ENCODE measurements at regions not wholly inside any gene's neighbourhood (a gene's known extent, or its start where the extent isn't known, plus 50 kb on each side); places are given as distances from the start of the nearest gene placed in this dataset.

DNA sequence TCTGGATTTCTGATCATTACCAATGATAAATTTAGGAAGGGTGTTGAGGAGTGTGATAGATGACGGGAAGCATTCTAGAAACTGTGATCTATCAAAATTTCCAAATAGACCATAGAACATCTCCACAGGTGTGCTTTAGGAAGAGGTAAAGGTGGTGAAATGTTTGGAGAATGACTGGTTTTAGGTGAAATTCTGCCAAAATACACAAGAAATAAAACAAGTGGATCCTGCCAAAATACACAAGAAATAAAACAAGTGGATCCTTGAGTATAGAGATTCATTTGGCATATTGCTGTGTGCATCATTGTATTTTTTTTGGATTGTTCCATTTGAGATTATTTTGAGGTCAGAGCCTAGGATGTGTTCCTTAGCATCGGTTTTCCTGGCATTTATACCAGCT, 88.3 kb upstream of the CTNND2 start:
- Histone ChIP-seq H2AFZ (no peak overlapping the region), H3K9me3 (ENCODE audit: low read depth) (no peaks in the 10 kb centered on the region), H4K20me1 (ENCODE audit: insufficient read depth, poor library complexity, severe bottlenecking) (no peaks in the 10 kb centered on the region), H3K36me3 (replicated peaks; ENCODE audit: insufficient read depth, low read depth) (no peaks in the 10 kb centered on the region), H3K27ac (no peak overlapping the region), H3K4me3 (no peak overlapping the region), H3K4me2 (no peak overlapping the region), H3K9me2 (replicated peaks; ENCODE audit: insufficient read depth) (no peaks in the 10 kb centered on the region), H3K27me3 (no peaks in the 10 kb centered on the region), H3K79me2 (no peaks in the 10 kb centered on the region), H3K4me1 (ENCODE audit: insufficient read depth) (no peaks in the 10 kb centered on the region)
- no peak for TF ChIP-seq EZH2 (IDR thresholded peaks at IDR 0.05; ENCODE audit: borderline replicate concordance)
- TF ChIP-seq EZH2phosphoT487 (IDR thresholded peaks at IDR 0.05; ENCODE audit: low read depth, severe bottlenecking, unreplicated experiment) = no peak
- TF ChIP-seq, protein P1, sequence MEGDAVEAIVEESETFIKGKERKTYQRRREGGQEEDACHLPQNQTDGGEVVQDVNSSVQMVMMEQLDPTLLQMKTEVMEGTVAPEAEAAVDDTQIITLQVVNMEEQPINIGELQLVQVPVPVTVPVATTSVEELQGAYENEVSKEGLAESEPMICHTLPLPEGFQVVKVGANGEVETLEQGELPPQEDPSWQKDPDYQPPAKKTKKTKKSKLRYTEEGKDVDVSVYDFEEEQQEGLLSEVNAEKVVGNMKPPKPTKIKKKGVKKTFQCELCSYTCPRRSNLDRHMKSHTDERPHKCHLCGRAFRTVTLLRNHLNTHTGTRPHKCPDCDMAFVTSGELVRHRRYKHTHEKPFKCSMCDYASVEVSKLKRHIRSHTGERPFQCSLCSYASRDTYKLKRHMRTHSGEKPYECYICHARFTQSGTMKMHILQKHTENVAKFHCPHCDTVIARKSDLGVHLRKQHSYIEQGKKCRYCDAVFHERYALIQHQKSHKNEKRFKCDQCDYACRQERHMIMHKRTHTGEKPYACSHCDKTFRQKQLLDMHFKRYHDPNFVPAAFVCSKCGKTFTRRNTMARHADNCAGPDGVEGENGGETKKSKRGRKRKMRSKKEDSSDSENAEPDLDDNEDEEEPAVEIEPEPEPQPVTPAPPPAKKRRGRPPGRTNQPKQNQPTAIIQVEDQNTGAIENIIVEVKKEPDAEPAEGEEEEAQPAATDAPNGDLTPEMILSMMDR (IDR thresholded peaks at IDR 0.05; ENCODE audit: poor library complexity) = no peak
- 89% methylated on average over 2 of the region's 2 CpGs for WGBS (ENCODE audit: low lambda C conversion rate, missing lambda C conversion rate)
- no peak for DNase-seq (ENCODE audit: low spot score)

DNA sequence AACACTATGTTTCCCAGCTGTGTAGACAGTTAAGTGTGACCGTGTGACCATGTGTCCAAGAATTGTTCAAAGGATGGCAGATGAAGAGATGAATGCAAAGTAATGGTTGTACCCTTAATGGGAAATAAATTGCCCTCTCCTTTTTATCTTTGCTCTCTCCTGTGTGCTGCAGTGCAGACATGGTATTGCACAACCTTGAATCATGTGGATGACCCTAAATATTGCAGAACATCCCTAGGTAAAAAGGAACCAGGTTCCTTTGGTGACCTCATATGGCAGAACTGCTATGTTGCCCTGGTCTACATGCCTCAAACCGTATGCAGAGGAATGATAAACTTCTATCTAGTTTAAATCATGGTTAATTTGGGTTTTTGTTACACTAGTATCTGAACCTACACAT, 81.7 kb upstream of the CTNND2 start:
- TF ChIP-seq EZH2phosphoT487 (IDR thresholded peaks at IDR 0.05; ENCODE audit: low read depth, severe bottlenecking, unreplicated experiment) (no peak), EZH2 (IDR thresholded peaks at IDR 0.05; ENCODE audit: borderline replicate concordance) (no peak)
- TF ChIP-seq, protein P1 (IDR thresholded peaks at IDR 0.05; ENCODE audit: poor library complexity) = no peak
- 87% methylated on average over 2 of the region's 2 CpGs for whole genome bisulfite sequencing (ENCODE audit: low lambda C conversion rate, missing lambda C conversion rate)
- Histone ChIP-seq H3K4me1 (ENCODE audit: insufficient read depth) (no peaks in the 10 kb centered on the region), H3K4me2 (no peak overlapping the region), H2AFZ (no peak overlapping the region), H3K9me3 (ENCODE audit: low read depth) (no peaks in the 10 kb centered on the region), H3K27ac (no peak overlapping the region), H3K9me2 (replicated peaks; ENCODE audit: insufficient read depth) (no peaks in the 10 kb centered on the region), H3K79me2 (no peaks in the 10 kb centered on the region), H3K27me3 (no peaks in the 10 kb centered on the region), H4K20me1 (ENCODE audit: insufficient read depth, poor library complexity, severe bottlenecking) (no peaks in the 10 kb centered on the region), H3K4me3 (no peak overlapping the region), H3K36me3 (replicated peaks; ENCODE audit: insufficient read depth, low read depth) (no peaks in the 10 kb centered on the region)
- no peak for DNase-seq (ENCODE audit: low spot score)

DNA sequence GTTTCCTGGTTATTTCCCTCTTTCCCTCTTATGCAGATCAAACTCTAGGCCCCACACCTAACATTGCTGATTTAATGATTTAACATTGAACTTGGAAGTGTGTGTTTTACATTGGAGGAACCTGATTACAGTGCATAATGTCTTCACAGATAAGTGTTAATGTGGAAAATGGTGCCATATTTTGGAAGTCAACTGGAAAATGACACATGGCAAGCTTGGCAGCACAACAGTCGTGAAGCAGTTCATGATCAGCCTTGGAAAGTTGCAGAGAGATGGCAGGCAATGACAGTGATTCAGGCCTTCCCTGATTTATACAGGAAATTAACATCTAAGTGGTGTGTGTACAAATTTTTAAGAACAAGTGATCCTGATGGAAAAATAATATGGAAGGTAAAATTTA, 80.0 kb upstream of the CTNND2 start:
- Histone ChIP-seq H3K79me2 (no peaks in the 10 kb centered on the region), H3K36me3 (replicated peaks; ENCODE audit: insufficient read depth, low read depth) (no peaks in the 10 kb centered on the region), H3K27ac (no peak overlapping the region), H3K9me2 (replicated peaks; ENCODE audit: insufficient read depth) (no peaks in the 10 kb centered on the region), H3K4me2 (no peak overlapping the region), H3K27me3 (no peaks in the 10 kb centered on the region), H3K9me3 (ENCODE audit: low read depth) (no peaks in the 10 kb centered on the region), H4K20me1 (ENCODE audit: insufficient read depth, poor library complexity, severe bottlenecking) (no peaks in the 10 kb centered on the region), H2AFZ (no peak overlapping the region), H3K4me3 (no peak overlapping the region), H3K4me1 (ENCODE audit: insufficient read depth) (no peaks in the 10 kb centered on the region)
- TF ChIP-seq EZH2phosphoT487 (IDR thresholded peaks at IDR 0.05; ENCODE audit: low read depth, severe bottlenecking, unreplicated experiment) (no peak), EZH2 (IDR thresholded peaks at IDR 0.05; ENCODE audit: borderline replicate concordance) (no peak)
- TF ChIP-seq, protein P1 (IDR thresholded peaks at IDR 0.05; ENCODE audit: poor library complexity) = no peak
- WGBS (ENCODE audit: low lambda C conversion rate, missing lambda C conversion rate) = 97% methylated on average over 1 of the region's 1 CpG
- DNase-seq (ENCODE audit: low spot score) = no peak

DNA sequence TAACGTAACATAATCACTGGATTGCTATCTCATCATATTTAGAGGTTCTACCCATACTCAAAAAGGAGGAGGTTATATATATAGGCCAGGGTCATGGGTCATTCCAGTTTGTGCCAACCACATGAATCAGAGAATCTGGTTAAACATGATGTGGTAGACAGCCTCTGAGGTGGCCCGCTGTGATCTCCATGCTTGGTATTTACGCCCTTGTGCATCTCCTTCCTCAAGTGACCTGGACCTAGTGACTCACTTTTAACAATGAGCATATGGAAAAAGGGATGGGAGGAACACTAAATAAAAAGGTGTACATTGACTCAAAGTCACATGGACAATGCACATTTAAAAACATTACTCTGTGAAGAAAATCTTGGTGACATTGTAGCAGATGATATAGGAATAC, 77.7 kb upstream of the CTNND2 start:
- no peaks in the 10 kb centered on the region for H3K9me2 ChIP-seq (replicated peaks; ENCODE audit: insufficient read depth)
- WGBS (ENCODE audit: low lambda C conversion rate, missing lambda C conversion rate) = 93% methylated on average over 3 of the region's 3 CpGs

More for the DNA sequence above, 77.7 kb upstream of the CTNND2 start:
- Histone ChIP-seq H3K79me2 (no peaks in the 10 kb centered on the region), H3K4me2 (no peak overlapping the region), H3K27me3 (no peaks in the 10 kb centered on the region), H3K9me3 (ENCODE audit: low read depth) (no peaks in the 10 kb centered on the region), H3K27ac (no peak overlapping the region), H2AFZ (no peak overlapping the region), H3K36me3 (replicated peaks; ENCODE audit: insufficient read depth, low read depth) (no peaks in the 10 kb centered on the region), H3K4me3 (no peak overlapping the region), H3K4me1 (ENCODE audit: insufficient read depth) (no peaks in the 10 kb centered on the region), H4K20me1 (ENCODE audit: insufficient read depth, poor library complexity, severe bottlenecking) (no peaks in the 10 kb centered on the region)
- TF ChIP-seq EZH2phosphoT487 (IDR thresholded peaks at IDR 0.05; ENCODE audit: low read depth, severe bottlenecking, unreplicated experiment) (no peak), EZH2 (IDR thresholded peaks at IDR 0.05; ENCODE audit: borderline replicate concordance) (no peak)
- TF ChIP-seq, protein P1 (IDR thresholded peaks at IDR 0.05; ENCODE audit: poor library complexity) = no peak
- no peak for DNase-seq (ENCODE audit: low spot score)

Data from hepatocyte (in vitro differentiated cells).